Activated CD4-positive, CD25-positive, alpha-beta regulatory T cell (primary cell): ENCODE measurements at regions not wholly inside any gene's neighbourhood (a gene's known extent, or its start where the extent isn't known, plus 50 kb on each side); places are given as distances from the start of the nearest gene placed in this dataset.
A peak's percentile ranks its signal among the peaks of the same experiment; 100 is the strongest.

Source experiments
- DNase-seq, 4 experiments: peaks; one replicate each; lab custom pipeline; 2025; lab: John Stamatoyannopoulos, UW

DNA sequence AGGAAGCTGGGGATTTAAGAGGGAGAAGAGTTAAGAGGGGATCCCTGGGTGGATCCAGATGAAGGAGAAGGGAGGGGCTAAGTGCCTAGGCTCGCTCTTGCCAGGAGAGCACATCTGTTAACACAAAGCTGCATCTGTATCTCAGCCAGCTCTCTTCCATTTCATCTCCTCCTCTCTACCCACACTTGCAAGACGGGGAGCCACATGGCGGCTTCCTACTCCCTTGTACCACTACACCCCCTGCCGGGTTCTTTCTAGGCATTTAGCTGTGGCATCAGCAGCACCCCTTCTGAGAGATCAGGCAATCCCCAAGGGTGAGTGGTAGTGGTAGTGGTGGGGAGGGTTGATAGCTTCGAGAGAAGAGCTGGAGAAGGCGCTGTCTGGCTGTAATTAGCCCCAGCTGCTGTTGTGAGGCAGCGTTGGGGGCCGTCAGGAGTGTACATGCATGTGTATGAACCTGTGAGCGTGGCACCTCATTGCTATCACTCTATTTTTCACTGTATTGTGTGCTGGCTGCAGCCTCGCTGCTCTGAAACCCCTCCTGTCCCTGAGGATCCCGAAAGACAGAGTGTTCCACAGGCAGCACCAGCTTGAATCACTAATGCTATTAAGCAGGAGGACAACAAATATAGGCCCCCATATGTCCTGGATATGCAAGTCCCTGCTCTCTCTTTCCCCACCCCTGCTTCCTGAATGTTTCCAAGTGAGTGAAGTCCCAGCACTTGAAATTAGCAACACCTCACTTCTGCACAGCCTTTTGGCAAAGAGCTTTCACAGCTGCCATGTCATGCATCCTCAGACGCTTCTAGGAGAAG lies 73.7 kb downstream of the RTL9 start:
- no peak for DNase-seq

DNA sequence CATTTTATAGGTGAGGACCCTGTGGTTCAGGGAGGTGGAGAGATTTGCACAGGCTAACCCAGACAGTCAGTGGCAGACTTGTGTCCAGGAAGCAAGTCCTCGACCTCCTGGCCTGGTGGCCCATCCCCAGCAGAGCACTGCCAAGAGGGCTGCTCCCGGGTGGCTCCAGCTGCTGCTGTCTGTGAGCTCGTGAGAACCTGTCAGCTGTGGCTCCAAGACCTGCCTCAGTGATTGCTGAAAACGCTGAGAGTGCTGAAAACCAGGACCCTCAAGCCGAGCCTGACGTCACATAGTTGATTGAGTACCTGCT lies 74.2 kb downstream of the RTL9 start:
- no peak for DNase-seq

DNA sequence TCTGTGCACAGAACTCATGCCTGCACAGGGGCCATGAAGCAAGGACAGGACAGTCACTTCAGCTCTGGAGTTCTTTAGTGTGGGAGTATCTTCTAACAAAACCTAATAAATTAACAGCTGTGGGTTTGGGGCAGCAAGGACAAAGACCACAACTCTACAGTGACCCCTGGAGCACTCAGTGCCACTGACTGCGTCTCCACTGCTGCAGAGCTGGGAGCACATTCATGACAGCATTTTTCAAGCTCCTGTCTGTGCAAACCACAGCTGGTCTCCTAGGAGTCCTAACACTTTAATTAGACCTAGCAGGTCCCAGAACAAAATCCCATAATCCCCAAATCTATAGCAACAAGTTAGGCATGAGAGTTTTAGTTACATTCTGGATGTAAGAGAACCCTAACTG lies 76.5 kb downstream of the RTL9 start:
- no peak for DNase-seq

DNA sequence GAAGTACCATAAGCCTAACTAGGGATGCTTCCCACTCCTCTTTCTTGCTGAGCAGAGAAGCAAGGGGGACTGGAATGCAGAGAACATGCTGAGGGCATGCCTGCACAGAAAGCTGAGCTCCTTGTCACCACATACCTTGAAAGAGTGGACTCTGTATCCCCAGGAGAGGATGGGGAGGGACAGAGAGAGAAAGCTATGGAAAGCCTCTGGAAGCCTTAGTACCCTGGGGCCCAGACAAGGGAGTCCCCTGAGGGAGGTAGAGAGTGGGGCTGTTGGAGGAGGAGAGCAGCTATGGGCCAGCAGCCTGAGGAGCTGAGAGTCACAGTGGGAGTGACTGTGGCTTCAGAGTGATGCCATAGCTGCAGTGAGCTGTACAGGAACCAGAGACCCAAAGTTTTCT lies 77.9 kb downstream of the RTL9 start:
- no peak for DNase-seq

DNA sequence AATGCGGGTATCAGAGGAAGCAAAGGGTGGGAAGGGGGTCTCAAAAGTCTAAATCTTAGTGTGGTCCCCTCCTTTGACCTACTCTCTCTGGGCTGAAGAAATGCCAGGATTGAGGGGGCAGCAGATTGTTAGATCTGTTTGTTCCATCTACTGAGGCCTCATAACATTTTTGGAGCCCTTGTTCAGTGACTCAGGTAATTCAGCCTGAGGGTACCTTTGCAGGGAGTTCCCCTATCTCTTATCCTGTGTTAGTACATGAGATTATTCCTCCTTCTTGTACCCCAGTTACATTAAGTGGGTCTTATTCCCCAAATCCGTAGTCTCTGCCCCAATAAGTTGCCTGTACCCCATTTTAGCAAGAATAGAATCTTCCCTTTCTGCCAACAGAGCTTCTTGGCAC lies 79.0 kb downstream of the RTL9 start:
- DNase-seq, result no peak

DNA sequence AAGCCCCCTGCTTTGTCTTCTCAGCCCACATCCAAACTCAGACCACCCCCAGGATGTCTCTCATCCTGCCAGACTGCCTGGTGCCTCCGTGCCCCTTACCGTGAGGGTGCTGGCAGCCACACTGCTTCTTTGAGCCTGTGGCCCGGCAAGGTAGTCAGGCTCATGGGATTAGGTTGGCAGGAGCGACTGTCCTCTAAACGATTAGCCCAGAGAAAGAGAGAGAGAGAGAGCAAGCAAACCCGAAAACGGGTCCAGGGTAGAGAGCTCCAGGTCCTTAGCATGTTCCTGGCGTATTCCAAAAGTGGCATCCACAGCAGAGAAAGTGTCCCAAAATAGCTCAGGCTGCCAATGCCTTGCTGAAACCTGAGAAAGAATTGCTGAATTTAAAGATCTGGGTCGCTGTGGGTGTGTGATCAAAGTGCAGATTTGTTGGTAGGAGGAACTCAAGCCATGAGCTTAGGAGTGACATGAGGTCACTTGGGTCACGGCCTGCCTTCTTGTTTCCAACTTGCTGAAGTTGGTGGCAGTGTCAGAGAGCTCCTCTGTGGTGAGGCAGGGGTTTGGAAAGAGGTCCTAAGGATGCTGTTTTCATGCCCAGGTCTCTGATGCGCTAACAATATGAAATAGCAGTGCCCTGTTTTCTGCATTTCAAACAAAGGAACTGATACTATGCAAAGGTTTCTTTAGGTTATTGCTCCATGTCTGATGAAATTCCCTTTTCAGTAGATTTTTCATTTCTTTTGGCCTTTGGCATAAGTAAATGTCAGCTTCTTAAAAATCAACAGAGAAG lies 81.6 kb downstream of the RTL9 start:
- no peak for DNase-seq

DNA sequence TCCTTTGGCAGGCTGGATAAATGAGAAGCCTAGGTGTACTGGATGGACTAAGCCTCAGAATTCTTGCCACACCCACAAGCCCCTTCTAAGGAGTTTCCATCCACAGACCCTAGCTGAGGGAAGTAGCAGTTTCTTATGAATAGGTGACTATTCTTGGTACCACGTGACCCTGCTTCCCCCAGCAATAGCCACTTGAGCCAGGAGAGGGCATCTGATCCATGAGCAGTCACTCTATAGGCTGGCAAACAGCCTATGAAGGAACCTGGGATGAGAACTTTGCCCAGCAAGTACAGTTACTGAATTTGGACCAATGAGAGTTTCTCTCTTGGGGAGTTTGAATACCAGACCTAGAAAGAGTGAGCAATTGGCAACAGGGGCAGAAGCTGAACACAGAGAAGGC lies 84.0 kb downstream of the RTL9 start:
- DNase-seq, result no peak

DNA sequence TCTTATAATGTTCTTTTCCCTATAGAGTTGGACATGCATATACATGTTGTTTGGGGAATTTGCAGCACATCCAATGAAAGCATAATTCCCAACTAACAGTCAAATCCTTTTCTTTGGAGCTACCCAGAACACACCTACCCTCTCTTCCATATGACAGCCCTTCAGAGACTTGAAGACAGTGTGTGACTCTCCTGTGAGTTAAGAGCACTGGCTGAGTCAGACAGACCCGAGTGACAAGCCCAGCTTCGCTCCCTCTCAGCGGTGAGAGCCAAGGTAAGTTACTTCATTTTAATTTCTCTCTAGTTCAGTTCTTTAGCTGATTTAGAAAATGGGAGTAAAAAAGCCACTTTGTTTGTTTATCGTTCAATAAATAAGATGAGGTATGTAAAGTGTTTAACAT lies 86.3 kb downstream of the RTL9 start:
- DNase-seq, result no peak

DNA sequence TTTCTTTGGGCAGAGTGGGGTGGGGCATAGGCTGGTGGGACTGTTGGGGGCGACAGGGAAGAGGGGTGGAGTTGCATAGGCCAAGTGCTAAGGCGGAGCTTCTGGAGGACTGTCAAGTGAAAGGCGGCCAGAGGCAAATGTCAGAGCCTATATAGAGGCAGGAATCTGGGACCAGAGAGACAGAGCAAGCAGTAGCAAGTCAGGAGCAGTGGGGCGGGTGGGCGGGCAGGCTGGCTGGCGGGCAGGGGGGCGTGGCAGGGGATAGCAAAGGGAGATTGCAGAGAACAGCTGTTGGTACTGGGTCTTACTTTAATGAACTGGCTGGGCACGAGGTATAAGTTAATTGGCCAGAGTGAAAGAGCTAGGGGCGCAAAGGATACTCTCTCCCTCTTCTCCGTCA lies 89.8 kb downstream of the RTL9 start:
- no peak for DNase-seq

DNA sequence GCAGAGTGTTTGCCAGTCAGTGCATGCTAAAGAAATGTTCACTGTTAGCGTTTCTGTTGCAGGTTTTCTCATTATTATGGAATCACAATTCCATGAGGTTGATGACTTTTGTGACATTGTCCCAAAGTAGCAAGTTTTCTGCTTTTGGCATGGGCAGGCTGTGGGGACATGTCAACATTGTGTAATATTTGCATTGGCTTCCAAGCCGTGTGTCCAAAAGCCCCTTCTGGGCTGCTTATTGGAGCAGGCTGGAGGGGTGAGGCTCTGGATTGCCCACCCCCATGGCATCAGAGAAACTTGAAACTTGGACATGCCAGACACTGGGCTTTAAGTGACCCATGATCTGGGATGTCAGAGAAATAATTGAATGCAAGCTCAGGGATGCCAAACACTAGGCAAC lies 90.7 kb downstream of the RTL9 start:
- DNase-seq, result no peak

DNA sequence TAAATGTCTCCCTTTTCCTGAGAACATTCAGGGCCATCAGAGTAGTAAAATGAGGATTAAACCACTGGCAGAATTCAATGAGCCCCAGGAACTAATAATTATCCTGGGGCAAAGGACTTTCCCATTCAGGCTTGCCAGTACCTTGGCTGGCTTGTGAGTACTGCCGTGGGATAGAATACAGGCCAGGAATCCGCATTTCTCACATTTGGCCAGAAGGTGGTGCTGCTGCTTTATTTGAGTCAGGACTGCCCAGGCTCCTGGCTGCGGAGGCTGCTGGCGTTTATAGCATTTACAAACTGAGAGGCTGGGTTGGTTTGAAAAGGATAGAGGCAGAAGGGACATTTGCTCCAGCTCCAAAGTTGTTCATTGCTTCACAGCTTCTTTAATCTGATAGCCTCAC lies 91.4 kb downstream of the RTL9 start:
- DNase-seq, result peak; percentile 0 to 3 (median 0)

DNA sequence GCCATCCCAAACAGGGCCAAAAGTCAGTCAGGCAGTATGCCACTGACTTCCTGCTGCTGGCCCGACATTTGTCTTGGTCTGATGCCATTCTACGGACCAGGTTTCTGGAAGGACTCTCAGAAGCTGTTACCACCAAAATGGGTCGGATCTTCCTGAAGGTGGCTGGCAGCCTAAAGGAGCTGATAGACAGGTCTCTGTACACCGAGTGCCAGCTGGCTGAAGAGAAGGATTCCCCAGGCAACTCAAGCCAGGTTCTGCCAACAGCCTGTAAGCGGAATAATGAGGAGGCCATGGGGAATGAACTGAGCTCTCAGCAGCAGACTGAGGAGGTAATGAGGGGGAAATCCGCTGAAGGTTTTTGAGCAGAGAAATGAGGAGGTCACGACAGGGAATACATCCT lies 95.7 kb downstream of the RTL9 start:
- no peak for DNase-seq

DNA sequence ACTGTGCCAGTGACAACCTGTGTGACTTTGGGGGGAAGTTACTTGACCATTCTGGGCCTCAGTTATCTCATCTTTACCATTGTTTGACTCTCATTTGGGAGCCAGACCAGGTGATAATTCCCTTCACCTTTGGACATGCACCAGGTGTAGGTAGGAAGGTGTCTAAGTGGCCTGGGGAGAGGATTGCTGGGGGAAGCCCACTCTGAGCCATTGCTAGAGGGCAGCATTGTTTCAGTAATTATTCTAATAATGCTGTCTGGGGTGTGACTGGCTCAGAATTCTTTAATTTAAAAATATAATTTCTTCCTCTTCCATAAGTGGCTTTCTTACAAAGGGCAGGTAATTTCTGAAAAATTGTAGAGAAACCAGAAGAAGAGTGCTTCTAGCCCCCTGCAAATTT lies 104.3 kb downstream of the RTL9 start:
- no peak for DNase-seq

DNA sequence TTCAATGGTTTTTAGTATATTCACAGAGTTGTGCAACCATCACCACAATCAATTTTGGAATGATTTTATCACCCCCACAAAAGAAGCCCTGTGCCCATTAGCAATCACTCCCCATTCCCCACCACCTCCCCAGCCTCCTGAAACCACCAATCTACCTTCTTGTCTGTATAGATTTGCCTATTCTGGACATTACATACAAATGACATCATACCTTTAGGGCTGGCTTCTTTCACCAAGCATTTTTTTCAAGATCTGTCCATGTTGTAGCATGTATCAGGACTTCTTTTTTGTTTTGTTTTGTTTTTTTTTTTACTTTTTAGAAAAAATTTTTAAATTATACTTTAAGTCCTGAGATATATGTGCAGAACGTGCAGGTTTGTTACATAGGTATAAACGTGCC lies 108.1 kb downstream of the RTL9 start:
- no peak for DNase-seq

DNA sequence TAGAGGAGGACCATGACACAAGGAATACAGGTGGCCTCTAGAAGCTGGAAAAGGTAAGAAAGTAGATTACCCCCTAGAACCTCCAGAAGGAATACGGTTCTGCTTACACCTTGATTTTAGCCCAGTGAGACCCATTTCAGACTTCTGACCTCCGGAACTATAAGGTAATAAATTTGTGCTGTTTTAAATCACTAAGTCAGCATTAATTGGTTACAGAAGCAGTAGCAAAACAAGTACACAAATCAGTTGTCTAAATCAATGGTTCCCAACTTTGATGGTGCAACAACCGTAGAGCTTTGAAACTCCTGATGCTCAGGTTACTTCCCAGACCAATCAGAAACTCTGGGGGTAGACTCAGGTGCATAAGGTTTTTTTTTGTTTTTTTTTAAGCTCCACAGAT lies 113.6 kb downstream of the RTL9 start:
- no peak for DNase-seq

DNA sequence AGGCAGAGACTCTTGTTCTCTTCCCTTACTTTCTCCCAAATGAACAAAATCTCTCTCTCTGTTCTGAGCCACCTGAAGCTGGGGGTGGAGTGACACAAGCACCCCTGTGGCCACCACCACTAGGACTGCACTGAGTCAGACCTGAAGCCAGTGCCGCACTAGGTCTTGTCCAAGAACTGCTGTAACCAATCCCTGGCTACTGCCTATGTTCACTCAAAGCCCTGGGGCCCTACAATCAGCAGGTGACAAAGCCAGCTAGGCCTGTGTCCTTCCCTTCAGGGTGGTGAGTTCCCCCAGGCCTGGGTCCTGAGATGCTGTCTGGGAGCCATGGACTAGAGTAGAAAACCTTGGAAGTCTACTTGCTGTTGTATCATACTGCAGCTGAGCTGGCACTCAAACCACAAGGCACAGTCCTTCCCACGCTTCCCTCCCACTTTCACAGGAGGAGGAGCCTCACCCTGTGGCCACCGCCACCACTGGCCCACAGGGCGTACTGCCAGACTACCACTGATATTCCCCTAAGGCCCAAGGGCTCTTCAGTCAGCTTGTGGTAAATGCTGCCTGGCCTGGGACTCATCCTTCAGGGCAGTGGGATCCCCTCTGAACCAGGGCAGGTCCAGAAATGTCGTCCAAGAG lies 119.1 kb downstream of the RTL9 start:
- no peak for DNase-seq

DNA sequence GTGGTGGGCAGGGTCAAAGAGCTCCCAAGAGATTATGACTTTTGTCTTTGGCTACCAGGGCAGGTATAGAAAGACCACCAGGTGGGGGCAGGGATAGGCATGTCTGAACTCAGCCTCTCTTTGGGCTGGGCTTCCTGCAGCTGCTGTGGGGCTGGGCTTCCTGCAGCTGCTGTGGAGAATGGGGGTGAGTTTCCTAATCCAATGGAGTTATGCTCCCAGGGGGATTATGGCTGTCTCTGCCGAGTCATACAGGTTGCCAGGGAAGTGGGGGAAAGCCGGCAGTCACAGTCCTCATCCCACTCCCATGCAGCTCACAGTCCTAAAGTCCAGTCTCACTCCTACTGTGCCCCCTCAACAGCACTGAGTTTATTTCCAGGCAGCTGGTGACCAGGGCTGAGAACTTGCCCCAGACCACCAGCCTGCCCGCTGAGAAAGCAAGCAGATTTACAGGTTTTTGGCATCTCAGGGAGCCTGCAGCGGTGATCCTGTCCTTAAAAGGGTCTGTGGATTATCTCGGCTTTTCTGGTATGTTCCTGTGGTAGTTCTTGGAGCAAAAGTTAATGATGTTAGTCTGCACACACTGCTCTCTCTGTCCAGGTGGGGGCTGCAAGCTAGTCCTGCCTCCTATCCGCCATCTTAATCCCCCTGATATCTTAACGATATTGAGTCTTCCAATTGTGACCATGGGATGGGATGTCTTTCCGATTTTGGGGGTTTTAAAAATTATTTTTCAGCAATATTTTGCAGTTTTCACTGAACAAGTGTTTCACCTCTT lies 133.4 kb downstream of the RTL9 start:
- DNase-seq, result no peak

DNA sequence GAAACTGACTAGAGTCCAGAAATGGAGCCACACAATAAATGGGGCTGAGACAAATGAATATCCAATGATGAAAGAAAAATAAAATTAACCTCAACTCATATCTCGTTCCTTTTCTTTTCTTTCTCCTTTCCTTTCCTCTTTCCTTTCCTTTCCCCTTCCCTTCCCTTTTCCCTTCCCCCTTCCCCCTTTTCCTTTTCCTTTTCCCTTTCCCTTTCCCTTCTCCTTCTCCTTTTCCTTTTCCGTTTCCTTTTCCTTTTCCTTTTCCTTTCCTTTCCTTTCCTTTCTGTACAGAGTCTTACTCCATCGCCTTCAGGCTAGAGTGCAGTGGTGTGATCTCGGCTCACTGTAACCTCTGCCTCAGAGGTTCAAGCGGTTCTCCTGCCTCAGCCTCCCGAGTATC lies 146.3 kb downstream of the RTL9 start:
- no peak for DNase-seq

DNA sequence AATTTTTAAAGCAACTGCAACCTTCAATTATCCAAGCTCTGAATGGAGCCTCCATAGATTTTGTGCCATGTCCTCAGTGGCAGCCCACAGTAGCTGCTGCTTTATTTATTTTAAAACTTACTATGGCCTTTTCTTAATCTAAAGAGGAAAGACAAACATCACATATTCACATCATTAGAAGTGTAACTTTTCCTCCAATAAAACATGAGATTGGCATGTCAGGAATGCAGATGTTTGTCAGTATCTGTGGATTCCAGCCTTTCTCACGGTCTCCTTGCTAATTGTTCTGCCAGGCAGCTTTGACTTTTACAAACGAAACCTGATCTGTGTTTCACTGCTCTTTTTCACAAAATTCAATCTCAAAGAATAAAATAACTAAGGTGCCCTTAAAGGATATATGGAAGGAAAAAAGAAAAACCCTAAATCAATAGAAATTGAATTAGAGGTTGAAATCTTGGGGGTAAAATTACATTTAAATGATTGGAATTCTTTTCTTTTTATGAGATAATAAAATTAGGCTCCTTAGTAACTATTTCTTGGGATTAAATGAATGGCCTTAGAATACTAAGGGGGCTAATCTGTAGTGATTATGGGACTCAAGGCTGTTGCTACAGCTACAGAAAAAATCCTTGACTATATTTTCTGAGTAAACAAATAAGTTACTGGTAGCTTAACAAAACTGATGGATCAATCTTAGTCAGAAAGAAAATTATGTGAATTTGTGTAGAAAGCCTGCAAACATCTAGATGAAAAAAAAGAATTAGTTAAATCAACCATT lies 151.3 kb downstream of the RTL9 start:
- DNase-seq, result no peak

DNA sequence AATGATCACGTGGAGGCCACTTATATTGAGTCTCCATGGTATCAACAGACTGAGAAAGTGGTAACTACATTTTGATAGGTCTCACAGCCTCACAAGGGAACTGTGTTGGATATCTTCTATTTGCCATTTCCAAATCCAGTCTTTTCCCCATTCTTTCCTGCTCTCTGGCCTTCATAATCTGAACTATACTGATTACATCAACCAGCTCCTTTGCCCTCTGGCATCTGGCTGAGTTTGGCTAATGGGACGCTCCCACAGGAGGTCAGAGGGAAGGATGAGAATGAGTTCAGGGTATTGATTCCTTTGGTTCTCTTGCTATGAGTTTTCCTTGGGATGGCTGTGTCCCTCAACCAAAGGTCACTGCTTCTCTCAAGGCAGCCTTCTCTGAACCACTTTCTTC lies 152.6 kb downstream of the RTL9 start:
- no peak for DNase-seq

DNA sequence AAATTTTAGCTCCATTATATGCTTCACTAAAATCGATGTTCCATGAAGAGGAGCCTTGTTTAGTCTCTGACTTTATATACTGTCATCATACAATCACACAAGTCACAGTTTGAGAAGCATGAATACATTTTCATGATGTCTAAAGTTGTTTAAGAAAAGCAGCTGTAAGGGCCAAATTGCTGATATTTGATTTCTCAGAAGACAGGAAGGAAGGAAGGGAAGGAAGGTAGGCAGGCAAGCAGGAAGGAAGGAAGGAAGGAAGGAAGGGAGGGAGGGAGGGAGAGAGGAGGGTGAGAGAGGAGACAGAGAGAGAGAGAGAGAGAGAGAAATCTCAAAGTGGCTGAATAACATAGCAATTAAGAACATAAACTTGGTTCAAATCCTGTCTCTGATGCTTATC lies 153.7 kb downstream of the RTL9 start:
- no peak for DNase-seq

DNA sequence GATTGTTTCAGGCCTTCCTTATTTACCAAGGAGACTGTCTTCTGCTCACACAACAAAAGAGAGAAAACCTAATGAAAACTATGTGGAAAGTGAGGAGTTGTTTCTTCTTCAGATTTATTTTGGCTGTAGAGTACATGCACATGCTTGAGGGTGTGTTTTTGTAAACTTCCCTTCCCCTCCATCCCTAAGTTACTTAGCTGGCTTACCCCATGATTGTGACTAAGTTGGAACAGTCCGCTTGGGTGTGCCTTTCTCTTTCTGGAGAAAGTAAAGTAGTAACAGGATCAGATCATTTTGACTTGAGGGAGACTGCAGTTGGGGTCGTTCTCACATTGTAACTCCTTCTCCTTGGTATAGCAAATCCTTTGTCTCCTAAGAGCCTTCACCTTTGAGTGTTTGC lies 155.9 kb downstream of the RTL9 start:
- DNase-seq, result no peak
